Keratinocyte (primary cell): ENCODE measurements at regions not wholly inside any gene's neighbourhood (a gene's known extent, or its start where the extent isn't known, plus 50 kb on each side); places are given as distances from the start of the nearest gene placed in this dataset.

Source experiments
- DNase-seq: peaks from one replicate; pipeline ENCODE4 v3.0.0-alpha.2; 2011; ENCODE audit warnings: low read depth, missing footprints, low spot score
- FAIRE-seq: peaks from 2 replicates; lab custom pipeline; 2011; peaks lifted over from hg19 to GRCh38; lab: Jason Lieb, UNC
- H2AFZ ChIP-seq: 2 replicates; pipeline ENCODE4 v1.6.0; 2012; ENCODE audit warnings: low read length, control low read depth, inconsistent platforms; ENCODE audit not compliant: control insufficient read depth
- H3K27ac ChIP-seq: 2 replicates; pipeline ENCODE4 v1.5.1; 2011; ENCODE audit warnings: low read length; ENCODE audit not compliant: control insufficient read depth, insufficient read depth
- H3K27me3 ChIP-seq: 3 replicates; pipeline ENCODE4 v1.6.0; 2011; ENCODE audit warnings: low read length; ENCODE audit not compliant: control insufficient read depth, insufficient read depth; ENCODE audit errors: extremely low read depth
- H3K36me3 ChIP-seq, 2 experiments: 2 replicates in 1 of 2; 3 replicates in 1 of 2; pipeline ENCODE4 v1.5.1; 2011; ENCODE audit warnings: low read length in 2 of 2, mild to moderate bottlenecking in 1 of 2; ENCODE audit not compliant: control insufficient read depth in 2 of 2, insufficient read depth in 2 of 2; ENCODE audit errors: extremely low read depth in 1 of 2
- H3K4me1 ChIP-seq: 3 replicates; pipeline ENCODE4 v1.5.1; 2011; ENCODE audit warnings: low read length; ENCODE audit not compliant: control insufficient read depth, insufficient read depth; ENCODE audit errors: extremely low read depth
- H3K4me2 ChIP-seq: 3 replicates; pipeline ENCODE4 v1.6.0; 2011; ENCODE audit warnings: low read depth, low read length; ENCODE audit not compliant: control insufficient read depth, insufficient read depth; ENCODE audit errors: extremely low read depth
- H3K4me3 ChIP-seq, 3 experiments: fragments of 200-600 bp in 1 of 3; sonication (generic) in 1 of 3; 2 replicates in 2 of 3; 3 replicates in 1 of 3; pipeline ENCODE4 v1.5.1; 2011 to 2016; ENCODE audit warnings: low read length in 3 of 3, mild to moderate bottlenecking in 3 of 3, control low read depth in 2 of 3, inconsistent platforms in 1 of 3, low read depth in 1 of 3, mixed read lengths in 1 of 3, mixed run types in 1 of 3, moderate library complexity in 1 of 3; ENCODE audit not compliant: control insufficient read depth in 2 of 3, insufficient read depth in 2 of 3; ENCODE audit errors: extremely low read depth in 1 of 3
- H3K79me2 ChIP-seq: 2 replicates; pipeline ENCODE4 v1.6.0; 2012; ENCODE audit warnings: low read length; ENCODE audit not compliant: control insufficient read depth, insufficient read depth
- H3K9ac ChIP-seq: 3 replicates; pipeline ENCODE4 v1.6.0; 2011; ENCODE audit warnings: low read length; ENCODE audit not compliant: control insufficient read depth, insufficient read depth; ENCODE audit errors: extremely low read depth
- H3K9me1 ChIP-seq: 3 replicates; pipeline ENCODE4 v1.6.0; 2011; ENCODE audit warnings: low read length; ENCODE audit not compliant: control insufficient read depth, insufficient read depth; ENCODE audit errors: extremely low read depth
- H3K9me3 ChIP-seq: 2 replicates; pipeline ENCODE4 v1.5.1; 2012; ENCODE audit warnings: low read depth, low read length; ENCODE audit not compliant: control insufficient read depth
- H4K20me1 ChIP-seq: 3 replicates; pipeline ENCODE4 v1.6.0; 2011; ENCODE audit warnings: low read length; ENCODE audit not compliant: control insufficient read depth, insufficient read depth; ENCODE audit errors: extremely low read depth
- CTCF ChIP-seq, 3 experiments: IDR thresholded peaks in 1 of 3; conservative IDR thresholded peaks in 1 of 3; optimal IDR thresholded peaks in 1 of 3; 2 replicates in 2 of 3; 3 replicates in 1 of 3; pipeline versions ENCODE3 to v1.5.1; 2011; ENCODE audit warnings: low read length in 3 of 3, mild to moderate bottlenecking in 3 of 3, moderate library complexity in 2 of 3, control low read depth in 1 of 3, inconsistent platforms in 1 of 3; ENCODE audit not compliant: insufficient read depth in 2 of 3; ENCODE audit errors: extremely low read depth in 1 of 3
- EZH2 ChIP-seq: IDR thresholded peaks from one replicate; pipeline ENCODE4 v1.6.1; 2012; ENCODE audit warnings: inconsistent platforms, mild to moderate bottlenecking, low read length, moderate library complexity
- dilution Hi-C: fragments of 300-500 bp; cut with MboI; formaldehyde crosslinking; loops from one replicate; pipeline ENCODE4 v1.7.0; 2020; ENCODE audit warnings: low sequenced_read_pairs; ENCODE audit not compliant: extremely low pct_ligation_motif_present

DNA sequence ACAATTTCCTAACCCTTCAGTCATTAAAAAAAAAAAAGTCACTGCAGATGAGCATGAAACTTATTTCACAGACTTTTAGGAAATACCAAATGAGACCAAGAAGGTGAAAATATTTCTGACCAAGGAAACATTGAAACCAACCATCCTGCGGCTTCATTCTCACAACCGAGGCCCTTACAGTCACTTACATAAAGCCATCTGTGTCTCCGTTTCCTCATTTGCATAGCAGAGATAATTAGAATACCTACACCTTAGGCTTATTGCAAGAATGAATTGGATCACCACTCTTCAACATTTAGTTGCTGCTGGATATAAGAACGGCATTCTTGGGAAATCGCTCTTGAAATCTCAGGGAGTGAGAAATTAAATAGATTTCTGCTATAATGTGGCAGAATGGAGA, 356.2 kb downstream of the HS3ST1 start:
- dilution Hi-C loops = no loop called here
- Histone ChIP-seq H2AFZ (no peak overlapping the region), H3K9ac (no peak overlapping the region), H4K20me1 (no peaks in the 10 kb centered on the region), H3K9me3 (no peaks in the 10 kb centered on the region), H3K27ac (no peak overlapping the region), H3K4me3 (no peak overlapping the region), H3K36me3 (no peaks in the 10 kb centered on the region), H3K4me1 (no peaks in the 10 kb centered on the region), H3K9me1 (no peaks in the 10 kb centered on the region), H3K27me3 (no peaks in the 10 kb centered on the region), H3K4me2 (no peak overlapping the region), H3K79me2 (no peaks in the 10 kb centered on the region)
- TF ChIP-seq EZH2 = no peak
- no peak for TF ChIP-seq CTCF (optimal IDR thresholded peaks at IDR 0.05 in 1 of 3, IDR thresholded peaks at IDR 0.05 in 1 of 3, conservative IDR thresholded peaks at IDR 0.05 in 1 of 3; ENCODE audit: extremely low read depth in 1 of 3, insufficient read depth in 2 of 3, low read length in 3 of 3)
- FAIRE-seq (no peak), DNase-seq (no peak)

DNA sequence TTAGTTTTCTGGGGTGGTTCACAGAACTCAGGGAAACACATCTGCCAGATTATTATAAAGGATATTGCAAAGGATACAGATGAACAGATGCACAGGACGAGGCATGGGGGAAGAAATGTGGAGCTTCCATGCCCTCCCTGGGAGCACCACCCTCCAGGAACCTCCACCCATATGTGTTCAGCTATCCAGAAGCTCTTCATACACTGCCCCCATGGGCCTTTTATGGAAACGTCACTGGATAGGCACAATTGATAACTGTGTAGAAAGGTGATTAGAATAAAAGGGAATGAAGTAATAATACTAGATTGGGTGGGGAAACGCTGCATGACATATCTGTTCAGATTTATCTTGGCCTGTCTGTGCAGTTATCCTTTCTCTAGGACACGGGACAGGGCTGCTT, 357.9 kb downstream of the HS3ST1 start:
- DNase-seq (no peak), FAIRE-seq (no peak)

More for the DNA sequence above, 357.9 kb downstream of the HS3ST1 start:
- dilution Hi-C loops = no loop called here
- H3K79me2 ChIP-seq = no peaks in the 10 kb centered on the region
- no peak overlapping the region for H3K4me2 ChIP-seq
- H3K4me3 ChIP-seq = no peak overlapping the region
- no peak overlapping the region for H2AFZ ChIP-seq
- H3K9me1 ChIP-seq = no peaks in the 10 kb centered on the region
- no peaks in the 10 kb centered on the region for H3K4me1 ChIP-seq
- no peak overlapping the region for H3K27ac ChIP-seq
- no peaks in the 10 kb centered on the region for H4K20me1 ChIP-seq
- H3K27me3 ChIP-seq = no peaks in the 10 kb centered on the region
- H3K9ac ChIP-seq = no peak overlapping the region
- H3K36me3 ChIP-seq = no peaks in the 10 kb centered on the region
- no peak for TF ChIP-seq CTCF (optimal IDR thresholded peaks at IDR 0.05 in 1 of 3, IDR thresholded peaks at IDR 0.05 in 1 of 3, conservative IDR thresholded peaks at IDR 0.05 in 1 of 3; ENCODE audit: extremely low read depth in 1 of 3, insufficient read depth in 2 of 3, low read length in 3 of 3)
- TF ChIP-seq EZH2 = no peak
- no peaks in the 10 kb centered on the region for H3K9me3 ChIP-seq
